Activated CD4-positive, alpha-beta memory T cell treated with anti-CD3 and anti-CD28 coated beads for 36 hours (primary cell): ENCODE measurements at regions not wholly inside any gene's neighbourhood (a gene's known extent, or its start where the extent isn't known, plus 50 kb on each side); places are given as distances from the start of the nearest gene placed in this dataset.
"Not testable (repeated sequence)": the region's sequence is repeated elsewhere in the genome, so short reads cannot be mapped to it uniquely, and the experiment has no call there.

Experiments used
- CTCF ChIA-PET: fragments of 350-600 bp; sonication (Branson Sonifier 250); formaldehyde crosslinking; loops from one replicate; lab custom pipeline; 2021; ENCODE audit warnings: antibody characterized with exemption, inconsistent platforms; lab: Charles Lee
- POLR2A ChIA-PET: fragments of 350-600 bp; sonication (Branson Sonifier 250); formaldehyde crosslinking; loops from one replicate; lab custom pipeline; 2021; ENCODE audit warnings: antibody characterized with exemption; lab: Charles Lee
- DNase-seq: peaks from one replicate; pipeline ENCODE4 v3.0.0-alpha.2; 2020
- H3K27ac Mint-ChIP-seq: one replicate; pipeline ENCODE4 v1.8.0; 2021; ENCODE audit warnings: mixed read lengths
- H3K27me3 Mint-ChIP-seq: one replicate; pipeline ENCODE4 v1.8.0; 2021; ENCODE audit warnings: mixed read lengths
- H3K36me3 Mint-ChIP-seq: one replicate; pipeline ENCODE4 v1.8.0; 2021; ENCODE audit warnings: mixed read lengths
- H3K4me1 Mint-ChIP-seq: one replicate; pipeline ENCODE4 v1.8.0; 2021; ENCODE audit warnings: low read depth, mixed read lengths
- H3K4me3 Mint-ChIP-seq: one replicate; pipeline ENCODE4 v1.8.0; 2021; ENCODE audit warnings: mild to moderate bottlenecking, mixed read lengths
- H3K9me3 Mint-ChIP-seq: one replicate; pipeline ENCODE4 v1.8.0; 2021; ENCODE audit warnings: mixed read lengths
- intact Hi-C: fragments of 100-400 bp; cut with micrococcal nuclease; formaldehyde crosslinking; loops from one replicate; pipeline ENCODE4 v1.15.1; 2023

DNA sequence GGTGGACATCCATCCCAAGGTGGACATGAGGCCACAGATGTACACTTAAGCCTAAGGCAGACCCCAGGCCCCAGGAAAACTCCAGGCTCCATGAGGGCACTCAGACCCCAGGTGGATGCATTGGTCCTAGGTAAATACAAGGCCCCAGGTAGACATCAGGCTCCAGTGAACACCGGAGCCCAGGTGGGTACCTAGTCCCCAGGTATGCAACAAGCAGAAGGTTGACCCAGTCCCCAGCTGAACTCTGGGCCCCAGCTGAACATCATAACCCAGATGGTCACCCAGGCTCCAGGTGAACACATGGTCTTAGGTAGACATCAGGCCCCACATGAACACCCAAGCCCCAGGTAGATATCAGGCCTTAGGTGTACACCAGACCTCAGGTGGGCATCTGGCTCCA lies 1271.9 kb downstream of the FOXD4L5 start:
- H3K27me3 Mint-ChIP-seq, H3K36me3 Mint-ChIP-seq, H3K4me1 Mint-ChIP-seq, H3K4me3 Mint-ChIP-seq, CTCF ChIA-PET, POLR2A ChIA-PET, DNase-seq, H3K9me3 Mint-ChIP-seq, intact Hi-C loops, H3K27ac Mint-ChIP-seq: not testable (repeated sequence)

DNA sequence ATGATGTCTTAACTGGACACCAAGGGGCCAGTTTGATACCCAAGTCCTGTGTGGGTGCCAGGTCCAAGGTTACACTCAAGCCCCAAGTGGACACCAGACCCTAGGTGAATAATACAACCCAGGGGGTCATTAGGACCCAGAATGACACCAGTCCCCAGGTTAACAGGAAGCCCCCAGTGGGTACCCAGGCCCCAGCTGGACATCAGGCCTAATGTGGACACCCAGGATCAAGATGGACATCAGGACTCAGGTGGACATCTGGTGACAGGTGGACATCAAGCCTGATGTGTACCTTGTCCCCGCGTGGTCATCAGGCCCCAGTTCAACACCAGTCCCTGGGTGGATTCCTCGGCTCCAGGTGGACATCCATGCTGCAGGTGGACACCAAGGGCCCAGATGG lies 1273.0 kb downstream of the FOXD4L5 start:
- intact Hi-C loops, CTCF ChIA-PET: not testable (repeated sequence)

DNA sequence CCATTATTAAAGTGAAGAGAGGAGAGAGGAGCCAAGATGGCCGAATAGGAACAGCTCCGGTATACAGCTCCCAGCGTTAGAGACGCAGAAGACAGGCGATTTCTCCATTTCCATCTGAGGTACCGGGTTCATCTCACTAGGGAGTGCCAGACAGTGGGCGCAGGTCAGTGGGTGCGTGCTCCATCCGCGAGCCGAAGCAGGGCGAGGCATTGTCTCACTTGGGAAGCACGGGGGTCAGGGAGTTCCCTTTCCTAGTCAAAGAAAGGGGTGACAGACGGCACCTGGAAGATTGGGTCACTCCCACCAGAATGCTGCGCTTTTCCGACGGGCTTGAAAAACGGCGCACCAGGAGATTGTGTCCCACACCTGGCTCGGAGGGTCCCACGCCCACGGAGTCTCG lies 1305.3 kb downstream of the FOXD4L5 start:
- H3K4me3 Mint-ChIP-seq, intact Hi-C loops, H3K36me3 Mint-ChIP-seq, H3K9me3 Mint-ChIP-seq, H3K4me1 Mint-ChIP-seq, DNase-seq, H3K27ac Mint-ChIP-seq, CTCF ChIA-PET, H3K27me3 Mint-ChIP-seq, POLR2A ChIA-PET: not testable (repeated sequence)

More for the DNA sequence above, 1273.0 kb downstream of the FOXD4L5 start:
- H3K4me1 Mint-ChIP-seq, POLR2A ChIA-PET, H3K9me3 Mint-ChIP-seq, H3K4me3 Mint-ChIP-seq, DNase-seq, H3K36me3 Mint-ChIP-seq, H3K27ac Mint-ChIP-seq, H3K27me3 Mint-ChIP-seq: not testable (repeated sequence)
